Stimulated activated CD8-positive, alpha-beta memory T cell treated with anti-CD3 and anti-CD28 coated beads, Interleukin-15, amount 100 ng/mL, for 1 hour (primary cell): ENCODE measurements at regions not wholly inside any gene's neighbourhood (a gene's known extent, or its start where the extent isn't known, plus 50 kb on each side); places are given as distances from the start of the nearest gene placed in this dataset.

Source experiments
- DNase-seq: peaks from one replicate; pipeline ENCODE4 v3.0.0-alpha.2; 2020; ENCODE audit warnings: low read depth

- no peak for DNase-seq
Observed at GRCh38 chr1:38287036-38287435, 240.4 kb upstream of the POU3F1 start.

- no peak for DNase-seq
Observed at GRCh38 chr1:38285807-38286530, 239.4 kb upstream of the POU3F1 start.

GRCh38 chr1:38284953-38285352 is 238.4 kb upstream of the POU3F1 start:
- no peak for DNase-seq

GRCh38 chr1:38283696-38284470 is 237.3 kb upstream of the POU3F1 start:
- DNase-seq, result no peak

GRCh38 chr1:38279148-38279547 is 232.6 kb upstream of the POU3F1 start:
- DNase-seq, result no peak

- DNase-seq, result no peak
Observed at GRCh38 chr1:38277646-38278045, 231.1 kb upstream of the POU3F1 start.

GRCh38 chr1:38275960-38276359 is 229.4 kb upstream of the POU3F1 start:
- no peak for DNase-seq

- no peak for DNase-seq
Observed at GRCh38 chr1:38274974-38275373, 228.4 kb upstream of the POU3F1 start.

- DNase-seq, result no peak
Observed at GRCh38 chr1:38273196-38273804, 226.7 kb upstream of the POU3F1 start.

- no peak for DNase-seq
Observed at GRCh38 chr1:38272515-38272914, 225.9 kb upstream of the POU3F1 start.

- no peak for DNase-seq
Observed at GRCh38 chr1:38270849-38271633, 224.4 kb upstream of the POU3F1 start.

- no peak for DNase-seq
Observed at GRCh38 chr1:38269923-38270848, 223.6 kb upstream of the POU3F1 start.

- DNase-seq, result no peak
Observed at GRCh38 chr1:38268226-38268625, 221.6 kb upstream of the POU3F1 start.

GRCh38 chr1:38267037-38268036 is 220.7 kb upstream of the POU3F1 start:
- no peak for DNase-seq

- no peak for DNase-seq
Observed at GRCh38 chr1:38266197-38266520, 219.6 kb upstream of the POU3F1 start.

GRCh38 chr1:38265293-38266196 is 219.0 kb upstream of the POU3F1 start:
- no peak for DNase-seq

- DNase-seq, result no peak
Observed at GRCh38 chr1:38263438-38263837, 216.8 kb upstream of the POU3F1 start.

- DNase-seq, result no peak
Observed at GRCh38 chr1:38261574-38261973, 215.0 kb upstream of the POU3F1 start.

GRCh38 chr1:38258085-38258627 is 211.6 kb upstream of the POU3F1 start:
- DNase-seq, result no peak
